NCI-H1092 (cell line): ENCODE measurements at regions not wholly inside any gene's neighbourhood (a gene's known extent, or its start where the extent isn't known, plus 50 kb on each side); places are given as distances from the start of the nearest gene placed in this dataset.

Source experiments
- DNase-seq: peaks from one replicate; lab custom pipeline; 2025; lab: John Stamatoyannopoulos, UW

GRCh38 chrX:146346102-146346501 lies 463.5 kb upstream of the CXorf51B start:
- no peak for DNase-seq

GRCh38 chrX:146351620-146352019 lies 458.0 kb upstream of the CXorf51B start:
- no peak for DNase-seq

- no peak for DNase-seq
These were observed 454.1 kb upstream of the CXorf51B start for GRCh38 chrX:146355440-146355839.

GRCh38 chrX:146363919-146364318 lies 445.7 kb upstream of the CXorf51B start:
- DNase-seq, result no peak

- DNase-seq, result no peak
These were observed 424.0 kb upstream of the CXorf51B start for GRCh38 chrX:146385529-146385928.

- no peak for DNase-seq
These were observed 413.2 kb upstream of the CXorf51B start for GRCh38 chrX:146396409-146396808.

- DNase-seq, result no peak
These were observed 400.0 kb upstream of the CXorf51B start for GRCh38 chrX:146409528-146409927.

GRCh38 chrX:146424422-146424821 lies 385.1 kb upstream of the CXorf51B start:
- no peak for DNase-seq

GRCh38 chrX:146433771-146434170 lies 375.8 kb upstream of the CXorf51B start:
- no peak for DNase-seq

GRCh38 chrX:146435472-146435871 lies 374.1 kb upstream of the CXorf51B start:
- no peak for DNase-seq

- no peak for DNase-seq
These were observed 360.8 kb upstream of the CXorf51B start for GRCh38 chrX:146448791-146449190.

GRCh38 chrX:146449243-146449642 lies 360.3 kb upstream of the CXorf51B start:
- DNase-seq, result no peak

- peak; percentile 48 for DNase-seq
These were observed 358.4 kb upstream of the CXorf51B start for GRCh38 chrX:146451136-146451535.

- no peak for DNase-seq
These were observed 355.2 kb upstream of the CXorf51B start for GRCh38 chrX:146454363-146454762.

GRCh38 chrX:146456058-146456457 lies 353.5 kb upstream of the CXorf51B start:
- DNase-seq, result no peak

GRCh38 chrX:146477341-146477740 lies 332.2 kb upstream of the CXorf51B start:
- DNase-seq, result no peak

- DNase-seq, result no peak
These were observed 327.8 kb upstream of the CXorf51B start for GRCh38 chrX:146481735-146482134.
